ENCODE measurements at regions not wholly inside any gene's neighbourhood (a gene's known extent, or its start where the extent isn't known, plus 50 kb on each side); places are given as distances from the start of the nearest gene placed in this dataset.

- H3K4me3 Mint-ChIP-seq = no peak overlapping the region
- no peaks in the 10 kb centered on the region for H3K4me1 Mint-ChIP-seq (ENCODE audit: low read depth)
- Histone ChIP-seq H3K27ac (ENCODE audit: low read depth in 1 of 2, low read length in 2 of 2) (no peak overlapping the region), H3K36me3 (ENCODE audit: insufficient read depth, low read length) (no peaks in the 10 kb centered on the region), H3K9me3 (ENCODE audit: control insufficient read depth in 1 of 2, insufficient read depth in 1 of 2, low read length in 2 of 2) (no peaks in the 10 kb centered on the region), H3K27me3 (ENCODE audit: control insufficient read depth in 1 of 2, insufficient read depth in 2 of 2, low read length in 2 of 2) (no peaks in the 10 kb centered on the region), H3K4me3 (ENCODE audit: low read length) (no peak overlapping the region), H3K4me1 (ENCODE audit: insufficient read depth, low read length) (no peaks in the 10 kb centered on the region)
- ATAC-seq (ENCODE audit: poor library complexity) (no peak), DNase-seq (no peak)
- ChIA-PET CTCF (interaction anchor here (0.7 to 0.8 kb wide), 2 partner anchors 10 to 954 kb away, joined by 4 read pairs; no protein-coding TSS in a partner anchor), POLR2A (interaction anchor here (0.7 kb wide), 1 partner anchor 229 kb away, joined by 3 read pairs; no protein-coding TSS in a partner anchor)
- no peaks in the 10 kb centered on the region for H3K27me3 Mint-ChIP-seq
- no peaks in the 10 kb centered on the region for H3K9me3 Mint-ChIP-seq
- intact Hi-C loops (cut with DNase I, micrococcal nuclease) = no loop called here
- TF ChIP-seq CTCF (IDR thresholded peaks at IDR 0.05) = no peak
- H3K27ac Mint-ChIP-seq = no peak overlapping the region
- no peaks in the 10 kb centered on the region for H3K36me3 Mint-ChIP-seq (ENCODE audit: low read depth)
Observed at GRCh38 chr12:75760573-75761294, 249.3 kb upstream of the KRR1 start.

GRCh38 chr12:75759842-75760572 lies 248.6 kb upstream of the KRR1 start:
- Mint-ChIP-seq H3K27ac (no peak overlapping the region), H3K4me3 (no peak overlapping the region), H3K9me3 (no peaks in the 10 kb centered on the region), H3K36me3 (ENCODE audit: low read depth) (no peaks in the 10 kb centered on the region), H3K4me1 (ENCODE audit: low read depth) (no peaks in the 10 kb centered on the region), H3K27me3 (no peaks in the 10 kb centered on the region)
- Histone ChIP-seq H3K9me3 (ENCODE audit: control insufficient read depth in 1 of 2, insufficient read depth in 1 of 2, low read length in 2 of 2) (no peaks in the 10 kb centered on the region), H3K4me3 (ENCODE audit: low read length) (no peak overlapping the region), H3K4me1 (ENCODE audit: insufficient read depth, low read length) (no peaks in the 10 kb centered on the region), H3K27ac (ENCODE audit: low read depth in 1 of 2, low read length in 2 of 2) (no peak overlapping the region), H3K36me3 (ENCODE audit: insufficient read depth, low read length) (no peaks in the 10 kb centered on the region), H3K27me3 (ENCODE audit: control insufficient read depth in 1 of 2, insufficient read depth in 2 of 2, low read length in 2 of 2) (no peaks in the 10 kb centered on the region)
- DNase-seq = no peak
- no peak for ATAC-seq (ENCODE audit: poor library complexity)
- TF ChIP-seq CTCF (IDR thresholded peaks at IDR 0.05) = no peak
- ChIA-PET POLR2A (interaction anchor here (0.7 kb wide), 1 partner anchor 228 kb away, joined by 3 read pairs; no protein-coding TSS in a partner anchor), CTCF (interaction anchor here (0.7 to 1.5 kb wide), 3 partner anchors 10 to 953 kb away, joined by 4 read pairs; partner anchors contain the start of gene PHLDA1)
- intact Hi-C loops (cut with DNase I, micrococcal nuclease) = loop anchor here in 1 of 2 experiments (10.0 kb wide), 1 partner anchor 45 kb away; no protein-coding TSS in a partner anchor

- Histone ChIP-seq H3K9me3 (ENCODE audit: control insufficient read depth in 1 of 2, insufficient read depth in 1 of 2, low read length in 2 of 2) (no peaks in the 10 kb centered on the region), H3K4me3 (ENCODE audit: low read length) (no peak overlapping the region), H3K27me3 (ENCODE audit: control insufficient read depth in 1 of 2, insufficient read depth in 2 of 2, low read length in 2 of 2) (no peaks in the 10 kb centered on the region), H3K27ac (ENCODE audit: low read depth in 1 of 2, low read length in 2 of 2) (no peak overlapping the region), H3K4me1 (ENCODE audit: insufficient read depth, low read length) (no peaks in the 10 kb centered on the region), H3K36me3 (ENCODE audit: insufficient read depth, low read length) (no peaks in the 10 kb centered on the region)
- Mint-ChIP-seq H3K4me1 (ENCODE audit: low read depth) (no peaks in the 10 kb centered on the region), H3K27ac (no peak overlapping the region), H3K36me3 (ENCODE audit: low read depth) (no peaks in the 10 kb centered on the region), H3K4me3 (no peak overlapping the region), H3K27me3 (no peaks in the 10 kb centered on the region), H3K9me3 (no peaks in the 10 kb centered on the region)
- no peak for DNase-seq
- no peak for TF ChIP-seq CTCF (IDR thresholded peaks at IDR 0.05)
- ChIA-PET CTCF (interaction anchor here (0.5 to 1.5 kb wide), 2 partner anchors 12 to 272 kb away, joined by 3 to 4 read pairs; partner anchors contain the start of gene PHLDA1), POLR2A (no interaction called here)
- intact Hi-C loops (cut with DNase I, micrococcal nuclease) = loop anchor here in 1 of 2 experiments (10.0 kb wide), 1 partner anchor 46 kb away; no protein-coding TSS in a partner anchor
- ATAC-seq (ENCODE audit: poor library complexity) = no peak
Observed at GRCh38 chr12:75759196-75759595, 247.8 kb upstream of the KRR1 start.

All from CD4-positive, alpha-beta T cell (primary cell).